ENCODE measurements at regions not wholly inside any gene's neighbourhood (a gene's known extent, or its start where the extent isn't known, plus 50 kb on each side); places are given as distances from the start of the nearest gene placed in this dataset.

- TF ChIP-seq CTCF (IDR thresholded peaks at IDR 0.05) (no peak), POLR2A (IDR thresholded peaks at IDR 0.05) (no peak)
These were observed 721.3 kb downstream of the GBE1 start for GRCh38 chr3:81040107-81040506.

Data from gastroesophageal sphincter (tissue), 3 donors.